Osteoblast (primary cell): ENCODE measurements at regions not wholly inside any gene's neighbourhood (a gene's known extent, or its start where the extent isn't known, plus 50 kb on each side); places are given as distances from the start of the nearest gene placed in this dataset.

Source experiments
- DNase-seq: peaks from one replicate; pipeline ENCODE4 v3.0.0; 2011; ENCODE audit warnings: low spot score, mixed read lengths; ENCODE audit not compliant: insufficient read length; ENCODE audit errors: missing footprints
- H2AFZ ChIP-seq: 2 replicates; pipeline ENCODE4 v1.6.0; 2011; ENCODE audit warnings: mild to moderate bottlenecking, low read length
- H3K27ac ChIP-seq: 2 replicates; pipeline ENCODE4 v1.5.1; 2011; ENCODE audit warnings: mild to moderate bottlenecking, low read depth, low read length, moderate library complexity
- H3K27me3 ChIP-seq: 2 replicates; pipeline ENCODE4 v1.6.0; 2012; ENCODE audit warnings: mild to moderate bottlenecking, control low read depth, inconsistent platforms, low read length, moderate library complexity; ENCODE audit not compliant: insufficient read depth
- H3K36me3 ChIP-seq: 2 replicates; pipeline ENCODE4 v1.5.1; 2011; ENCODE audit warnings: mild to moderate bottlenecking, low read length, control low read depth, moderate library complexity; ENCODE audit not compliant: insufficient read depth
- H3K4me1 ChIP-seq: 2 replicates; pipeline ENCODE4 v1.5.1; 2011; ENCODE audit warnings: mild to moderate bottlenecking, low read length, control low read depth, moderate library complexity; ENCODE audit not compliant: insufficient read depth
- H3K4me2 ChIP-seq: 2 replicates; pipeline ENCODE4 v1.6.0; 2011; ENCODE audit warnings: mild to moderate bottlenecking, low read length; ENCODE audit not compliant: insufficient read depth
- H3K4me3 ChIP-seq: fragments of 200-600 bp; sonication (generic); 3 replicates; pipeline ENCODE4 v1.5.1; 2012; ENCODE audit warnings: mild to moderate bottlenecking, low read length, inconsistent platforms; ENCODE audit not compliant: insufficient read depth
- H3K79me2 ChIP-seq: 2 replicates; pipeline ENCODE4 v1.6.0; 2012; ENCODE audit warnings: mild to moderate bottlenecking, low read length, control low read depth, inconsistent platforms; ENCODE audit not compliant: insufficient read depth
- H3K9me3 ChIP-seq: 2 replicates; pipeline ENCODE4 v1.5.1; 2011; ENCODE audit warnings: low read depth, low read length, control low read depth
- H4K20me1 ChIP-seq: 2 replicates; pipeline ENCODE4 v1.6.0; 2012; ENCODE audit warnings: mild to moderate bottlenecking, low read length, control low read depth; ENCODE audit not compliant: insufficient read depth
- CTCF ChIP-seq: IDR thresholded peaks from 2 replicates; pipeline ENCODE4 v1.5.1; 2011; ENCODE audit warnings: mild to moderate bottlenecking, low read depth, low read length, moderate library complexity; ENCODE audit errors: extremely low read depth

GRCh38 chrX:42149765-42150164, 226.4 kb upstream of the CASK start:
- no peaks in the 10 kb centered on the region for H4K20me1 ChIP-seq
- no peak overlapping the region for H2AFZ ChIP-seq
- no peak for TF ChIP-seq CTCF
- no peaks in the 10 kb centered on the region for H3K79me2 ChIP-seq
- no peak overlapping the region for H3K27ac ChIP-seq
- H3K27me3 ChIP-seq = no peaks in the 10 kb centered on the region
- H3K4me3 ChIP-seq = no peak overlapping the region
- no peaks in the 10 kb centered on the region for H3K36me3 ChIP-seq
- no peak for DNase-seq
- H3K4me2 ChIP-seq = no peak overlapping the region
- no peaks in the 10 kb centered on the region for H3K9me3 ChIP-seq
- no peaks in the 10 kb centered on the region for H3K4me1 ChIP-seq

GRCh38 chrX:42149281-42149680, 225.9 kb upstream of the CASK start:
- no peaks in the 10 kb centered on the region for H3K79me2 ChIP-seq
- TF ChIP-seq CTCF = no peak
- H3K27ac ChIP-seq = no peak overlapping the region
- no peaks in the 10 kb centered on the region for H3K4me1 ChIP-seq
- no peak overlapping the region for H3K4me2 ChIP-seq
- H3K36me3 ChIP-seq = no peaks in the 10 kb centered on the region
- no peaks in the 10 kb centered on the region for H3K9me3 ChIP-seq
- H2AFZ ChIP-seq = no peak overlapping the region
- H4K20me1 ChIP-seq = no peaks in the 10 kb centered on the region
- H3K27me3 ChIP-seq = no peaks in the 10 kb centered on the region
- no peak for DNase-seq
- no peak overlapping the region for H3K4me3 ChIP-seq

- H3K4me1 ChIP-seq = no peaks in the 10 kb centered on the region
- no peak overlapping the region for H3K27ac ChIP-seq
- no peak overlapping the region for H3K4me2 ChIP-seq
- H3K9me3 ChIP-seq = no peaks in the 10 kb centered on the region
- no peak overlapping the region for H2AFZ ChIP-seq
- no peaks in the 10 kb centered on the region for H3K79me2 ChIP-seq
- no peaks in the 10 kb centered on the region for H3K36me3 ChIP-seq
- no peaks in the 10 kb centered on the region for H4K20me1 ChIP-seq
- H3K4me3 ChIP-seq = no peak overlapping the region
- DNase-seq = no peak
- no peak for TF ChIP-seq CTCF
- no peaks in the 10 kb centered on the region for H3K27me3 ChIP-seq
These were observed 220.7 kb upstream of the CASK start for GRCh38 chrX:42143866-42144592.

- DNase-seq = no peak
- no peak overlapping the region for H3K4me2 ChIP-seq
- H3K79me2 ChIP-seq = no peaks in the 10 kb centered on the region
- H3K36me3 ChIP-seq = no peaks in the 10 kb centered on the region
- H3K9me3 ChIP-seq = no peaks in the 10 kb centered on the region
- H3K4me1 ChIP-seq = no peaks in the 10 kb centered on the region
- no peak overlapping the region for H3K4me3 ChIP-seq
- no peak overlapping the region for H2AFZ ChIP-seq
- no peaks in the 10 kb centered on the region for H3K27me3 ChIP-seq
- TF ChIP-seq CTCF = no peak
- H4K20me1 ChIP-seq = no peaks in the 10 kb centered on the region
- no peak overlapping the region for H3K27ac ChIP-seq
These were observed 217.0 kb upstream of the CASK start for GRCh38 chrX:42140320-42140719.
